ENCODE measurements at regions not wholly inside any gene's neighbourhood (a gene's known extent, or its start where the extent isn't known, plus 50 kb on each side); places are given as distances from the start of the nearest gene placed in this dataset.

GRCh38 chr2:78061732-78062131 lies 539.6 kb upstream of the LRRTM4 start:
- no TSS peak for BruUV-seq (replicated peaks)
- H4K91ac ChIP-seq (ENCODE audit: insufficient read depth, low read depth, low read length), result no peak overlapping the region
- H3K18ac ChIP-seq (ENCODE audit: low read depth, low read length), result no peak overlapping the region
- H2BK5ac ChIP-seq (ENCODE audit: low read depth, low read length, poor library complexity, severe bottlenecking), result no peak overlapping the region
- POLR2A ChIA-PET (ENCODE audit: unreplicated experiment), result no interaction called here
- dilution Hi-C loops (cut with HindIII; ENCODE audit: low sequenced_read_pairs, unreplicated experiment) (no loop called here), in situ Hi-C loops (cut with MboI; ENCODE audit: low sequenced_read_pairs) (no loop called here), intact Hi-C loops (cut with micrococcal nuclease) (no loop called here)
- H2BK20ac ChIP-seq (ENCODE audit: low read depth, low read length), result no peak overlapping the region
- no peak overlapping the region for H2AK9ac ChIP-seq (replicated peaks; ENCODE audit: low read depth, low read length, poor library complexity)
- no peaks in the 10 kb centered on the region for H3K36me3 ChIP-seq (ENCODE audit: control insufficient read depth, insufficient read depth, low read length)
- H3K9ac ChIP-seq (ENCODE audit: low read depth, low read length), result no peak overlapping the region
- TF ChIP-seq MXI1 (IDR thresholded peaks at IDR 0.05; ENCODE audit: borderline replicate concordance, low read depth, low read length), result no peak
- no peak for TF ChIP-seq FOS (IDR thresholded peaks at IDR 0.05; ENCODE audit: low read depth, low read length)
- no peak for TF ChIP-seq CTCF (conservative IDR thresholded peaks at IDR 0.05; ENCODE audit: low read depth, low read length)
- no peak for TF ChIP-seq CHD1 (IDR thresholded peaks at IDR 0.05; ENCODE audit: low read depth, low read length)
- TF ChIP-seq, protein P1, sequence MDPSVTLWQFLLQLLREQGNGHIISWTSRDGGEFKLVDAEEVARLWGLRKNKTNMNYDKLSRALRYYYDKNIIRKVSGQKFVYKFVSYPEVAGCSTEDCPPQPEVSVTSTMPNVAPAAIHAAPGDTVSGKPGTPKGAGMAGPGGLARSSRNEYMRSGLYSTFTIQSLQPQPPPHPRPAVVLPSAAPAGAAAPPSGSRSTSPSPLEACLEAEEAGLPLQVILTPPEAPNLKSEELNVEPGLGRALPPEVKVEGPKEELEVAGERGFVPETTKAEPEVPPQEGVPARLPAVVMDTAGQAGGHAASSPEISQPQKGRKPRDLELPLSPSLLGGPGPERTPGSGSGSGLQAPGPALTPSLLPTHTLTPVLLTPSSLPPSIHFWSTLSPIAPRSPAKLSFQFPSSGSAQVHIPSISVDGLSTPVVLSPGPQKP (IDR thresholded peaks at IDR 0.05; ENCODE audit: borderline replicate concordance, low read depth, low read length), result no peak
- no peak overlapping the region for H3K14ac ChIP-seq (replicated peaks; ENCODE audit: low read depth, low read length)
- no peaks in the 10 kb centered on the region for H3K79me1 ChIP-seq (ENCODE audit: low read depth in 1 of 2, low read length in 2 of 2)
- peaks cover 22% of the 10 kb centered on the region for H3K9me3 ChIP-seq (ENCODE audit: control insufficient read depth, insufficient read depth, low read length)
- CTCF ChIA-PET, result no interaction called here
- no peak overlapping the region for H3K56ac ChIP-seq (ENCODE audit: extremely low read depth, insufficient read depth, low read length)
- no peak overlapping the region for H2AFZ ChIP-seq (replicated peaks; ENCODE audit: low read length, poor library complexity)
- H2AK5ac ChIP-seq (ENCODE audit: low read depth, low read length), result no peak overlapping the region
- no peak overlapping the region for H2BK15ac ChIP-seq (ENCODE audit: low read depth, low read length)
- H3K23ac ChIP-seq (ENCODE audit: low read depth, low read length), result no peak overlapping the region
- H4K5ac ChIP-seq (ENCODE audit: low read depth, low read length), result no peak overlapping the region
- no peak overlapping the region for H3K4ac ChIP-seq (ENCODE audit: low read depth, low read length)
- H3K4me2 ChIP-seq (ENCODE audit: low read depth, low read length), result no peak overlapping the region
- no peaks in the 10 kb centered on the region for H3K27me3 ChIP-seq (ENCODE audit: control insufficient read depth, insufficient read depth, low read length)
- H3K27ac ChIP-seq (ENCODE audit: insufficient read depth, low read length), result no peak overlapping the region
- no peak overlapping the region for H3K4me3 ChIP-seq (ENCODE audit: insufficient read depth, low read depth, low read length)
- no peak overlapping the region for H4K8ac ChIP-seq (ENCODE audit: low read depth in 2 of 2, low read length in 2 of 2)
- ATAC-seq (ENCODE audit: low read depth), result no peak
- H4K20me1 ChIP-seq (ENCODE audit: insufficient read depth, low read length), result no peaks in the 10 kb centered on the region
- DNase-seq, result no peak
- WGBS, 2 experiments (ENCODE audit: extremely low coverage in 2 of 2, insufficient read length in 1 of 2), result 80% methylated on average over 1 of the region's 5 CpGs; no CpG with 5 or more reads in 1 of the 2 experiments
- H3K4me1 ChIP-seq (ENCODE audit: control insufficient read depth, insufficient read depth, low read length), result no peaks in the 10 kb centered on the region
- no peak overlapping the region for H2BK120ac ChIP-seq (ENCODE audit: low read depth, low read length)
- no peaks in the 10 kb centered on the region for H3K9me1 ChIP-seq (ENCODE audit: insufficient read depth, low read length)

Measured in IMR-90 (cell line).